Subcutaneous abdominal adipose tissue (tissue), 5 donors: ENCODE measurements at regions not wholly inside any gene's neighbourhood (a gene's known extent, or its start where the extent isn't known, plus 50 kb on each side); places are given as distances from the start of the nearest gene placed in this dataset.
"Not testable (repeated sequence)": the region's sequence is repeated elsewhere in the genome, so short reads cannot be mapped to it uniquely, and the experiment has no call there.

ENCODE experiments used
- H3K27ac ChIP-seq: one replicate; pipeline ENCODE4 v1.7.0; 2013; ENCODE audit warnings: low read depth, mild to moderate bottlenecking, inconsistent platforms, low read length, moderate library complexity
- H3K27me3 ChIP-seq, 5 donors: one replicate each; pipeline ENCODE4 v1.7.0; 2013; ENCODE audit warnings: low read length in 5 of 5, inconsistent platforms in 1 of 5; ENCODE audit not compliant: control insufficient read depth in 5 of 5, insufficient read depth in 4 of 5
- H3K36me3 ChIP-seq, 5 donors: one replicate each; pipeline ENCODE4 v1.7.0; 2013; ENCODE audit warnings: low read length in 5 of 5; ENCODE audit not compliant: control insufficient read depth in 5 of 5, insufficient read depth in 5 of 5
- H3K4me1 ChIP-seq, 5 donors: one replicate each; pipeline ENCODE4 v1.7.0; 2013; ENCODE audit warnings: low read length in 5 of 5, mild to moderate bottlenecking in 3 of 5, moderate library complexity in 1 of 5; ENCODE audit not compliant: control insufficient read depth in 5 of 5, insufficient read depth in 5 of 5
- H3K4me3 ChIP-seq, 5 donors: one replicate each; pipeline ENCODE4 v1.7.0; 2013; ENCODE audit warnings: low read length in 5 of 5, low read depth in 1 of 5
- H3K9ac ChIP-seq, 5 donors: one replicate each; pipeline ENCODE4 v1.7.0; 2013; ENCODE audit warnings: low read length in 5 of 5, mild to moderate bottlenecking in 4 of 5, moderate library complexity in 3 of 5
- H3K9me3 ChIP-seq, 5 donors: one replicate each; pipeline ENCODE4 v1.7.0; 2013; ENCODE audit warnings: low read length in 5 of 5; ENCODE audit not compliant: control insufficient read depth in 5 of 5
- donor health status: healthy.
- donor health status: healthy.
- donor health status: healthy.
- donor health status: healthy.
- donor health status: healthy.

DNA sequence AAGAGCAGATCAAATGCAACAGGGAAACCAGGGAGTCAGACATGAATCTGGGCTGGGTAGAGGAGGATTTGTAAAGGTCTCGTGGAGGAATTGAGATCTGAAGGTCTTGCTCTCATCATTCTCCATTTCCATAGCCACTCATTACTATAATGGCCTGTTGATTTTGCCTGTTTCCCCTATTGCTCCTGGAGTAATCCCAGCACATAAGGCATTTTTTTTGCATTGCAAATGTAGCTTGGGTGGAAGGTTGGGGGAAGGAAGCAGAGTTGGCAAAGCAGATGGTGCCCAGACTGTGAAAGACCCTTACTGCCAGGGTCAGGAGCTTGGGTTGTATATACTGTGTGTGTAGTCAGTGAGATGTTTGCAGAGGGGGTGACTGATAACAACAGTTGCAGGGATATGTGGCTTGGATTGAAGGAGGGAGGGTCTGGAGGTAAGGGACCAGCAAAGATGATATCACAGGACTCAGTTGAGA, 116.0 kb downstream of the TTC6 start:
- H3K27ac ChIP-seq = no peak overlapping the region
- no peaks in the 10 kb centered on the region for H3K9me3 ChIP-seq
- H3K4me1 ChIP-seq = no peaks in the 10 kb centered on the region
- no peak overlapping the region for H3K4me3 ChIP-seq
- no peaks in the 10 kb centered on the region for H3K36me3 ChIP-seq
- H3K27me3 ChIP-seq = no peaks in the 10 kb centered on the region
- no peak overlapping the region for H3K9ac ChIP-seq

DNA sequence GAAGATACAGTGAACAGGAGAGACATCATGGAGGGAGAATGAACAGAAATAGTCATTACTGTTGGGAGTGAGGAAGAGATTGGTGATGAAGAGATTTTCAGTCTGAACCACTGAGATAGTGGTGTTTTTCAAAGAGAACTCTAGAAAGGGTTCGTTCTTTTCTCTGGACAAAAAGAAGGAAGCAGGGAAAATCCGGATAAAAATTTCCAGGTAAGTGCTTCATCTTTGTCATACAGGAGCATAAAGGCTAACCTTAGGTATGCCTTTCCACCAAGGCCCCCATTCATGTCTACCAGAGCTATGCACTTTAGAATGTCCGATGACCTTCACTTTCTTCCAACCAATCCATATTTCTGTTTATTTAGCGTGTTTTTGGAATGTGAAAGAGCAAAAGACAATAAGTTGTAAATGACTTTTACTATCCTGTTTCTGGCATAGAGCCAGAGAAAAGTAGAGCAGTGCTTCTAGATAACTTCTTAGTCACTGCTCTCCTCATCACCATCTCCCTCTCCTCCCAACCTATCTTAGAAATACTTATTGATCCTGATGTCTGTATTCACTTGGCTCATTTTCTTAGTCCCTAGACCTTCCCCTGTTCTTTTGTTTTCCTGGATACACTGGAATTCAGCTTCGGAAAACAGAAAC, 116.5 kb downstream of the TTC6 start:
- H3K4me1 ChIP-seq = no peaks in the 10 kb centered on the region
- H3K27me3 ChIP-seq = no peaks in the 10 kb centered on the region
- H3K36me3 ChIP-seq = no peaks in the 10 kb centered on the region
- H3K4me3 ChIP-seq = no peak overlapping the region
- no peak overlapping the region for H3K9ac ChIP-seq
- no peaks in the 10 kb centered on the region for H3K9me3 ChIP-seq
- no peak overlapping the region for H3K27ac ChIP-seq

DNA sequence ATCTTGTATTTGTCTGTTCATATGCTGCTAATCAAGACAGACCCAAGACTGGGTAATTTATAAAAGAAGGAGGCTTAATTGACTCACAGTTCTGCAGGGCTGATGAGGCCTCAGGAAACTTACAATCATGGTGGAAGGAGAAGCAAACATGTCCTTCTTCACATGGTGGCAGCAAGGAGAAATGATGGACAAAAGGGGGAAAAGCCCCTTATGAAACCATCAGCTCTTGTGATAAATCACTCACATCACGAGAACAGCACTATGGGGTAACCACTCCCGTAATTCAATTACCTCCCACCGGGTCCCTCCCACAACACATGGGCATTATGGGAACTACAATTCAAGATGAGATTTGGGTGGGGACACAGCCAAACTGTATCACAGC, 117.0 kb downstream of the TTC6 start:
- not testable (repeated sequence) for H3K27me3 ChIP-seq, H3K4me3 ChIP-seq, H3K9me3 ChIP-seq, H3K36me3 ChIP-seq, H3K4me1 ChIP-seq, H3K9ac ChIP-seq, H3K27ac ChIP-seq

DNA sequence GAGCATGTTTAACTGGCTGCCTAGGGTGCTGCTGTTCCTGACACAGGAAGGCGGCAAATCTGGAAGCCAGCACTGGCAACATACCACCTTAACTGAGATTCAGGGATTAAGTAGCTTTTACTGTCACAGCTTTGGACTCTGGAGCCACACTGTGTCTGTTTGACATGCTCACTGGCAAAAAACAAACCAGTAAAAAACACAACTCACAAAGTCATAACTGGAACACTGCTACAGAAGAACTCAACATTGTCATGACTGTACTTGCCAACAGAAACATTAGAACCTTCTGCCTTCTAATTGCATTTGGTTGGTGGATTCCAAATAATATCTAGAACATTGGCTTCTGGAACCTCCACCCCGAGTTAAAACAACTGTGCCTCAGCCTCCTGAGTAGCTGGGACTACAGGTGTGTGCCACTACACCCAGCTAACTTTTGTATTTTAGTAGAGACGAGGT, 117.6 kb downstream of the TTC6 start:
- H3K9me3 ChIP-seq = no peaks in the 10 kb centered on the region
- no peaks in the 10 kb centered on the region for H3K27me3 ChIP-seq
- no peaks in the 10 kb centered on the region for H3K4me1 ChIP-seq
- H3K27ac ChIP-seq = no peak overlapping the region
- H3K36me3 ChIP-seq = no peaks in the 10 kb centered on the region
- no peak overlapping the region for H3K9ac ChIP-seq
- H3K4me3 ChIP-seq = no peak overlapping the region

DNA sequence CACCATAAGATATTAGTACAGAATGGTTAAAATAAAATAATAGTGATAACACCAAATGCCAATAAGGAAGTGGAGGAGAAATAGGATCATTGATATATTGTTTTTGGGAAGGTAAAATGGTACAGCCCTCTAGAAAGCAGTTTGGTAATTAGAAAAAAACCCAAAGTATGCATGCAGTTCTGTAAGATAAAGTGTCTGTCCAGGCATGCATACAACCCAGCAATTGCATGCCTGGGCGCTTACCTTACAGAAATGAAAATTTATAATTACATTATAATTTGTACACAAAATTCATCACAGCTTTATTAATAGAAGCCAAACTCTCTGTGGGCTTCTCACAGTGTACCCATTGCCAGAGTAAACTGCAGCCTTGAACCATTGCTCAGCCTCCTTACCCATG, 124.7 kb downstream of the TTC6 start:
- H3K4me1 ChIP-seq = no peaks in the 10 kb centered on the region
- H3K9me3 ChIP-seq = no peaks in the 10 kb centered on the region
- H3K36me3 ChIP-seq = no peaks in the 10 kb centered on the region
- no peaks in the 10 kb centered on the region for H3K27me3 ChIP-seq
- no peak overlapping the region for H3K9ac ChIP-seq
- no peak overlapping the region for H3K4me3 ChIP-seq
- no peak overlapping the region for H3K27ac ChIP-seq

DNA sequence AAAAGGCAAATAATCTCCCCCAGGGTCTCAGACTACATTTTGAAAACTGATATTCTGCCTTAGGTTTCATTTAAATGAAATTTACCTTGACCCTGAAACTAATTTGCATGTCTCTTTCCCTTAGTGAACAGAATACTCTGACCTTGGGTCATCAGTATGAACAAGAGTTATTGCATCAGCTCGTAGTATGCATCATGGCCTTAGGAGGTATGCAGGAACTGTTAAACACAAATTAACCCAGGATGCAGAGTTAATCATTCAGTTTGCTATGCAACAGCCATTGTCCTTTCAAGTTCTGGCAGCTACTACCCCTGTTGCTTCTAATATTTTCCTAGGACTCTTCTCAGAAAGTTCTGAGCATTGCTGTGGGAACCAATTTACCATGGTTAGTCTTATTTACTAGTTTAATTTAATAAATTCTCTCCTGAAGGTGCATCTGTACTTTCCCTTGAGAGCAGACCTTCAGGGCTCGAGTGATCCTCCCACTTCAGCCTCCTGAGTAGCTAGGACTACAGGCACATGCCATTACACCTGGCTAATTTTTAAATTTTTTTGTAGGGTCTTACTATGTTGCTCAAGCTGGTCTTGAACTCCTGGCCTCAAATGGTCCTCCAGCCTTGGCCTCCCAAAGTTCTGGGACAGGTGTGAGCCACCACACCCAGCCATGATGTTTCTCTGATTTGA, 126.7 kb downstream of the TTC6 start:
- H3K4me3 ChIP-seq = no peak overlapping the region
- no peaks in the 10 kb centered on the region for H3K36me3 ChIP-seq
- no peak overlapping the region for H3K9ac ChIP-seq
- H3K4me1 ChIP-seq = no peaks in the 10 kb centered on the region
- H3K27ac ChIP-seq = no peak overlapping the region
- no peaks in the 10 kb centered on the region for H3K27me3 ChIP-seq
- no peaks in the 10 kb centered on the region for H3K9me3 ChIP-seq

DNA sequence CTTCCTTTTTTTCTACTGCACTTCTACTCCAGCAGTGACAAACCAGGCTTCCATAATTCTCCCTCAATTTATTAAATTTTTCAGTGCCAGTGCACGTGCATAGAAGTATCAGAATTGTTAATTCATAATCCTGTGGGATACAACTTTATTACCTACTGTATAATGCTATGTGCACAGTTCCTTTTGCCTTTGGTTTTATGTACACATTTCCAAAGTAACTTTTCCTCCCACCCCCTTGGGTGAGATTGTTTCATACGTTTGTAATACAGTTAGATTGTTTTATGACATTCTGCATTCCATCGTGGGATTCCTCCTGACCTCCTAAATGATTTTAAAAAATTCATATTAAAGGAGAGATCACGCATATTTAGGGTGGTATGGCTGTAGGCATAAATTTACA, 128.1 kb downstream of the TTC6 start:
- Histone ChIP-seq H3K4me1 (no peaks in the 10 kb centered on the region), H3K4me3 (no peak overlapping the region), H3K9ac (no peak overlapping the region)

DNA sequence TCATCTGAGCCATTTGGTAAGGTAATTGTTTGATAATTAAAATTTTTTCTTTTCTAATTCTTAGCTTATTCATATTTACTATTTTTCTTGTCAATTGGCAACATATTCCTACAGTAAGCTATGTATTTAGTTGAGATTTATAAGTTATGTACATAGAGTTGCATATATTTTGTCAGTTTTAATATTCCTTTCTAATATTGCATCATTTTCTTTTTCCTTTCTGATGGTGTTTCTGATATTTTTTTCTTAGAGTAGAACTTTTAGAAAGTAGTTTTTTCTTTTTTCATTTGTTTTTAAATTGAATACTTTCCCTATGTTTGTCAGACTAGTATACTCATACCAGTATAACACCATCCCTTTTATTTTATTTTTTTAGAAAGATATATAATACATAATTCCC, 131.3 kb downstream of the TTC6 start:
- no peaks in the 10 kb centered on the region for H3K9me3 ChIP-seq
- H3K4me1 ChIP-seq = no peaks in the 10 kb centered on the region
- no peaks in the 10 kb centered on the region for H3K36me3 ChIP-seq
- H3K27ac ChIP-seq = no peak overlapping the region
- H3K4me3 ChIP-seq = no peak overlapping the region
- no peaks in the 10 kb centered on the region for H3K27me3 ChIP-seq
- no peak overlapping the region for H3K9ac ChIP-seq

More for the DNA sequence above, 128.1 kb downstream of the TTC6 start:
- Histone ChIP-seq H3K27me3 (no peaks in the 10 kb centered on the region), H3K27ac (no peak overlapping the region), H3K9me3 (no peaks in the 10 kb centered on the region), H3K36me3 (no peaks in the 10 kb centered on the region)

DNA sequence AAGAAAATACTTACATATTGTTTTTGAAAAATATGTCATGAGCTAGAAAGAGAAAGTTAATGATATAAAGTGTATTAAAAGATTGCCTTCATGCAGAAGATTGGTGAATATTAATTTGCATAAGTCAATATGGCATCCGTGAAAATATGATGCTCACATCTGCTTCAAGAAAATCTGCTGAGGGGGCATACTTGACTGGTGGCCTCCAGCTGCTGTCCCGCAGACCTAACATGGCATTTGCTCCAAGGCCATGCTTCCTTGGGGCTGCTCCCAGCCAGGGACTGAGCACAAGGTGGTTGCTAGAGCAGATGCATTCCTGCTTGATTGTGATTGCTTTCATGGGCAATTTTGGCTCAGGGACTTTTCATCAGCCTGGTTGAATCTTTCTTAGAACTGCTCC, 133.8 kb downstream of the TTC6 start:
- Histone ChIP-seq H3K9ac (no peak overlapping the region), H3K27ac (no peak overlapping the region), H3K4me3 (no peak overlapping the region), H3K27me3 (no peaks in the 10 kb centered on the region), H3K9me3 (no peaks in the 10 kb centered on the region), H3K4me1 (no peaks in the 10 kb centered on the region), H3K36me3 (no peaks in the 10 kb centered on the region)

DNA sequence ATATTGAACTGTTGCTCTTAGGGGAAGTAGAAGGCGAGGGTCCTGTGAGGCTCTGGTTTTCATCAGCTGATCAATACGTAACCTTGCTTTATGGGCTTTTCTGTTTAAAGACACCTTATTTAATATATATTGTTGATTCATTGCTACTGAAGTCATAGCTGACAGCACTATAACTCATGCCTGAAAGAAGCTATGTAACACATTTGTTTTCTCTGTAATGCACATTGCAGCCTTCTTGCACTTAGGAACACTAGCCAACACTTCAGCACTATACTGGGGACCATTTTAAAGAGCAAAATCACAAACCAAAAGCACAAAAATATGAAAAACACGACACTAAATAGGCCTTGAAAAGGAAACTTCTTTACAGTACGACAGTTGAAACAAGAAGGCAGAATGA, 135.7 kb downstream of the TTC6 start:
- Histone ChIP-seq H3K27ac (no peak overlapping the region), H3K27me3 (no peaks in the 10 kb centered on the region), H3K9ac (no peak overlapping the region), H3K9me3 (no peaks in the 10 kb centered on the region), H3K36me3 (no peaks in the 10 kb centered on the region), H3K4me3 (no peak overlapping the region), H3K4me1 (no peaks in the 10 kb centered on the region)
